WERI-Rb-1 (cell line): ENCODE measurements at regions not wholly inside any gene's neighbourhood (a gene's known extent, or its start where the extent isn't known, plus 50 kb on each side); places are given as distances from the start of the nearest gene placed in this dataset.

Experiments used
- DNase-seq: peaks from one replicate; pipeline ENCODE4 v3.0.0-alpha.2; 2020
- H3K27ac ChIP-seq: fragments of 250-450 bp; sonication (Bioruptor Pico); 2 replicates; pipeline ENCODE4 v1.5.1; 2020; ENCODE audit warnings: mild to moderate bottlenecking, moderate library complexity
- H3K27me3 ChIP-seq: fragments of 250-450 bp; sonication (Bioruptor Pico); 2 replicates; pipeline ENCODE4 v1.5.1; 2021; ENCODE audit warnings: mild to moderate bottlenecking, low read depth, moderate library complexity; ENCODE audit not compliant: insufficient read depth, severe bottlenecking
- H3K36me3 ChIP-seq: fragments of 250-450 bp; sonication (Bioruptor Pico); 2 replicates; pipeline ENCODE4 v1.5.1; 2020; ENCODE audit warnings: mild to moderate bottlenecking, moderate library complexity
- H3K4me3 ChIP-seq: 2 replicates; pipeline ENCODE4 v1.5.1; 2011; ENCODE audit warnings: low read depth, mild to moderate bottlenecking, control low read depth, low read length
- H3K9me3 ChIP-seq: fragments of 250-450 bp; sonication (Bioruptor Pico); 2 replicates; pipeline ENCODE4 v1.5.1; 2021; ENCODE audit warnings: mild to moderate bottlenecking, moderate library complexity; ENCODE audit not compliant: severe bottlenecking
- TF ChIP-seq, protein P1 (sequence below): IDR thresholded peaks from 2 replicates; pipeline ENCODE4 v1.5.1; 2011; ENCODE audit warnings: low read depth, mild to moderate bottlenecking, control low read depth, inconsistent platforms, low read length

GRCh38 chr15:39454189-39454986 lies 126.5 kb upstream of the THBS1 start:
- Histone ChIP-seq H3K27ac (no peak overlapping the region), H3K4me3 (no peak overlapping the region)
- no peak for DNase-seq

DNA sequence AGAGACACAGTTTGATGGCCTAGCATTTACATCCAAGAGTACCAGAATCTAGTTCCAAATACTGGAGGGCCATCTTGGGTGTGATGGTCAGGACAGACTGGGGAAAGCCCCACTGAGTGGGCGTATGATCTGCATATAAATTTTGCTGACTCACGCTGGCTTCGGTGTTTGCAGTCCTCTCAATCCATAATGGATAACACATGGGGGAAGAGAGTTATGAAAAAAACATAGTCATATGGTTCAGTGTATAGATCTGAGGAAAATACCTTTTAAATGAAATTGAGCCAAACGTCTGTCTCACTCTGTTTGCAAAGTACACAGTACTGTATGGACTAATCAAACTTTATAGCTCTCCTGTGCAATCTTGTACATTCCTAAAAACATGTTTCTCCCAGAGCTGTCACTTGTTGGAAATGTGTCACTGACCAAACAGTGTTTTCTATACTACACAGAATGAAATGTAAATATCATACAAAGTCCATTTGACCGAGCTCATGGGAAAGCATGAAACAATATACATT lies 125.3 kb upstream of the THBS1 start:
- DNase-seq = no peak
- Histone ChIP-seq H3K9me3 (peaks cover 4% of the 10 kb centered on the region), H3K27me3 (peaks cover 36% of the 10 kb centered on the region), H3K27ac (no peak overlapping the region), H3K4me3 (no peak overlapping the region), H3K36me3 (no peaks in the 10 kb centered on the region)
- TF ChIP-seq, protein P1, sequence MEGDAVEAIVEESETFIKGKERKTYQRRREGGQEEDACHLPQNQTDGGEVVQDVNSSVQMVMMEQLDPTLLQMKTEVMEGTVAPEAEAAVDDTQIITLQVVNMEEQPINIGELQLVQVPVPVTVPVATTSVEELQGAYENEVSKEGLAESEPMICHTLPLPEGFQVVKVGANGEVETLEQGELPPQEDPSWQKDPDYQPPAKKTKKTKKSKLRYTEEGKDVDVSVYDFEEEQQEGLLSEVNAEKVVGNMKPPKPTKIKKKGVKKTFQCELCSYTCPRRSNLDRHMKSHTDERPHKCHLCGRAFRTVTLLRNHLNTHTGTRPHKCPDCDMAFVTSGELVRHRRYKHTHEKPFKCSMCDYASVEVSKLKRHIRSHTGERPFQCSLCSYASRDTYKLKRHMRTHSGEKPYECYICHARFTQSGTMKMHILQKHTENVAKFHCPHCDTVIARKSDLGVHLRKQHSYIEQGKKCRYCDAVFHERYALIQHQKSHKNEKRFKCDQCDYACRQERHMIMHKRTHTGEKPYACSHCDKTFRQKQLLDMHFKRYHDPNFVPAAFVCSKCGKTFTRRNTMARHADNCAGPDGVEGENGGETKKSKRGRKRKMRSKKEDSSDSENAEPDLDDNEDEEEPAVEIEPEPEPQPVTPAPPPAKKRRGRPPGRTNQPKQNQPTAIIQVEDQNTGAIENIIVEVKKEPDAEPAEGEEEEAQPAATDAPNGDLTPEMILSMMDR = no peak

More at GRCh38 chr15:39454189-39454986, 126.5 kb upstream of the THBS1 start:
- H3K27me3 ChIP-seq = peaks cover 36% of the 10 kb centered on the region
- no peaks in the 10 kb centered on the region for H3K36me3 ChIP-seq
- TF ChIP-seq, protein P1 = no peak
- H3K9me3 ChIP-seq = peaks cover 4% of the 10 kb centered on the region

DNA sequence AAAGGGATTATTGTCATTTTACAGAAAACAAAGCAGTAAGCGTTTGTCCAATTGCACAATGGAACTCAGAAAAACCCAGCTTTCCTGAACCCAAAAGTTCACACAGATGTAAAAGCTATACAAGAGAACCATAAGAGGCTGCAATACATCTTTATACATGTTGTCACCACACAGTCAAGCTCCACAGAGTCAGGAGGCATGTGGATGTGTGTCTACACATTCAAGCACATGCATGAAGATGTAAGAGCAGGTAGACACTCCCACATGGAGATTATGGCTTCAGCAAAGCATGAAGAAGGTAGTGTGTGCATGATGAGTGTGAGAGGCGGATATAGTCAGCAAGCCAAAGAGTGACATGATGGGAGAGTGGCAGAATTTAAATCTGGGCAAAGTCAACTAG lies 124.7 kb upstream of the THBS1 start:
- no peaks in the 10 kb centered on the region for H3K36me3 ChIP-seq
- no peak overlapping the region for H3K4me3 ChIP-seq
- TF ChIP-seq, protein P1 = no peak
- no peak for DNase-seq
- H3K27ac ChIP-seq = no peak overlapping the region
- peaks cover 34% of the 10 kb centered on the region for H3K27me3 ChIP-seq
- H3K9me3 ChIP-seq = peaks cover 4% of the 10 kb centered on the region

DNA sequence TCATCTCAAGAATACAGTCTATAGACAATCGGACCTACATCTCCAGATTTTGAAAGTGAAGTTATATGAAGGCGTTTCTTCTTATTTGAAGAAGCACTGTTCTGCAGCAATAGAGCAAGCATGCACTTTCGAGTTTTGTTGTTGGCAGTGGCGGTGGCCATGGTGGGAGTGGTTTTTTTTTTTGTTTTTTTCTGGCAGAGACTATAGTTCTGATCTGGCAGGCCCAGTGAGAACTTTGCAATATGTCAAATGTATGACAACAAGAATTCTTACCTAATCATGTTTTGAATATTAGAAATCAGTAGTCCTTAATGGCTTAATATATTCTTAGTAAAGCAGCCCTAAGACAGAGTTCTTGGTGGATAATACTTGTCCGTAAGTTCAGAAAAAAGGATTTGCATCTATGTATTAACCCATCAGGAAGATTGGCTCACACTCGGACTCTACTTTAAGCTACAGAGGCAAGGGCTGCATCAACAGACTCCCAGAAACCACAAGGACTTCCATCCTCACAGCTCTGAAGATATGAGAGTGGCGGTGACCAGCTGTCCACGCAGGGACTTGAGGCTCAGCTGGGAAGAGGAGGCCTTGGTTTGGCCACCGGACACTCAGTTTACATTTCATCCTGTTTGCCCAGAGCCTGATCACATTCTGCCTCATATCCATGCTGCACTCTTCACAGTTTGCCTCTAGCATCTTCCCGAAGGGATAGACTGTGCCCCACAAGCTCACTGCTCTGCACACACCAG lies 124.1 kb upstream of the THBS1 start:
- no peaks in the 10 kb centered on the region for H3K36me3 ChIP-seq
- no peak overlapping the region for H3K27ac ChIP-seq
- TF ChIP-seq, protein P1 = no peak
- peaks cover 4% of the 10 kb centered on the region for H3K9me3 ChIP-seq
- DNase-seq = no peak
- peaks cover 28% of the 10 kb centered on the region for H3K27me3 ChIP-seq
- no peak overlapping the region for H3K4me3 ChIP-seq

DNA sequence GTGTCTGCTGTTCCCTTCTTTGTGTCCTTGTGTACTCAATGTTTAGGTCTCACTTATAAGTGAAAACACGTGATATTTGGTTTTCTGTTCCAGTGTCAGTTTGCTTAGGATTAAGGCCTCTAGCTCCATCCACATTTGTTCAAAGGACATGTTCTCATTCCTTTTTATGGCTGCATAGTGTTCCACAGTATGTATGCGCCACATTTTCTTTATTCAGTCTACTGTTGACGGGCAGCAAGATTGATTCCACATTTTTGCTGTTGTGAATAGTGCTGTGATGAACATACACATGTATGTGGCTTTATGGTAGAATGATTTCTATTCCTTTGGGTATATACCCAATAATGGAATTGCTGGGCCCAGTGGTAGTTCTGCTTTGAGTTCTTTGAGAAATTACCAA lies 122.7 kb upstream of the THBS1 start:
- TF ChIP-seq, protein P1 = no peak
- no peak for DNase-seq

More for the DNA sequence above, 122.7 kb upstream of the THBS1 start:
- no peak overlapping the region for H3K4me3 ChIP-seq
- no peaks in the 10 kb centered on the region for H3K36me3 ChIP-seq
- peaks cover 4% of the 10 kb centered on the region for H3K9me3 ChIP-seq
- H3K27me3 ChIP-seq = peaks cover 27% of the 10 kb centered on the region
- H3K27ac ChIP-seq = no peak overlapping the region
